ENCODE measurements at regions not wholly inside any gene's neighbourhood (a gene's known extent, or its start where the extent isn't known, plus 50 kb on each side); places are given as distances from the start of the nearest gene placed in this dataset.

- TF ChIP-seq CTCF (IDR thresholded peaks at IDR 0.05) (no peak), POLR2A (IDR thresholded peaks at IDR 0.05; ENCODE audit: low read depth) (no peak), EP300 (IDR thresholded peaks at IDR 0.05) (no peak)
These were observed 83.9 kb downstream of the BAMBI start for GRCh38 chr10:28761084-28761846.
